Ovary (tissue), 7 donors: ENCODE measurements at regions not wholly inside any gene's neighbourhood (a gene's known extent, or its start where the extent isn't known, plus 50 kb on each side); places are given as distances from the start of the nearest gene placed in this dataset.
"Not testable (repeated sequence)": the region's sequence is repeated elsewhere in the genome, so short reads cannot be mapped to it uniquely, and the experiment has no call there.

Source experiments
- DNase-seq, 5 donors: peaks; one replicate each; pipeline ENCODE4 v3.0.0-alpha.2; 2019 to 2020
- H3K27ac ChIP-seq, 2 donors: fragments of 200-600 bp; one replicate each; pipeline versions ENCODE4 v1.5.1 to v1.8.0; 2019 to 2022
- H3K27me3 ChIP-seq: fragments of 200-600 bp; one replicate; pipeline ENCODE4 v1.8.0; 2022
- H3K36me3 ChIP-seq: fragments of 200-600 bp; sonication (generic); one replicate; pipeline ENCODE4 v1.5.1; 2019
- H3K4me1 ChIP-seq: one replicate; pipeline ENCODE4 v1.8.1; 2013; ENCODE audit warnings: mild to moderate bottlenecking, moderate library complexity; ENCODE audit not compliant: insufficient read depth
- H3K4me3 ChIP-seq: fragments of 200-600 bp; sonication (generic); one replicate; pipeline ENCODE4 v1.5.1; 2017
- H3K9me3 ChIP-seq, 2 donors: fragments of 200-600 bp in 1 of 2; sonication (generic) in 1 of 2; one replicate each; pipeline versions ENCODE4 v1.5.1 to v1.8.1; 2013 to 2019; ENCODE audit warnings: mild to moderate bottlenecking in 1 of 2, moderate library complexity in 1 of 2
- EP300 ChIP-seq: sonication (generic); formaldehyde crosslinking; IDR thresholded peaks from one replicate; pipeline ENCODE4 v1.6.1; 2017; ENCODE audit warnings: antibody characterized with exemption
- POLR2A ChIP-seq: fragments of 450-650 bp; IDR thresholded peaks from one replicate; pipeline ENCODE4 v1.6.1; 2017; ENCODE audit warnings: antibody characterized with exemption, mild to moderate bottlenecking, moderate library complexity
- WGBS, 3 donors: extraction: QIAGEN DNeasy Blood & Tissue Kit in 1 of 3; methylation state at CpG; one replicate each; pipeline versions ENCODE4 v1.1.5 to v1.1.7; 2013 to 2017; 5-methylcytosine and 5-hydroxymethylcytosine counted together
- intact Hi-C, 4 donors: fragments of 100-400 bp; cut with DNase I; formaldehyde crosslinking; loops; one replicate each; pipeline versions ENCODE4 v1.11.0 to v1.15.1; 2022 to 2023
- TF ChIP-seq, protein P1 (sequence below), 3 donors: fragments of 450-650 bp in 2 of 3; fragments of 200-600 bp in 1 of 3; IDR thresholded peaks; one replicate each; pipeline versions ENCODE4 v1.5.1 to v1.8.0; 2016 to 2022; ENCODE audit warnings: antibody characterized with exemption in 3 of 3, mild to moderate bottlenecking in 1 of 3
- donor health status: DM: no; HTN: no; CAD: no; lungs with moderate emphysema.
- donor health status: DM: no; HTN: no; CAD: no.
- donor health status: Bipolar disorder and iron deficiency.
- donor health status: DM: no; HTN: no; CAD: no.
- donor health status: DM: yes; HTN: yes; CAD: no.

DNA sequence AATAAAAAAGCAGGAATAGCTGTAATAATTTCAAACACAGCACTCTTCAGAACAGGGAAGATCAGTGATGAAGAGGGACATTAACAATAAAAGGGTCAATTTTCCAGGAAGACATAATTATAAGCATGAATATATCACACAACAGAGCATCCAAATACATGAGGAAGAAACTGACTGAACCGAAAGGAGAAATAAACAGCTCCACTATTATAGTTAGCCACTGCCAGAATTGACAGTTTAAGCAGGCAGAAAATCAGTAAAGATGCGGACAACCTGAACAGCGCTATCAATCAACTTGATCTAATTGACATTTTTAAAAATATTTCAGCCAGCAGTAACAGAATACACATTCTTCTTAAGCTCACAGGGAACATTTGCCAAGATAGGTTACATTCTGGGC is 89.1 kb downstream of the MED10 start:
- Histone ChIP-seq H3K36me3 (no peaks in the 10 kb centered on the region), H3K27me3 (no peaks in the 10 kb centered on the region), H3K4me3 (no peak overlapping the region), H3K4me1 (no peaks in the 10 kb centered on the region), H3K27ac (no peak overlapping the region), H3K9me3 (no peaks in the 10 kb centered on the region)
- no peak for DNase-seq
- intact Hi-C loops = no loop called here
- whole genome bisulfite sequencing, 3 donors = 93% methylated on average over 3 of the region's 3 CpGs
- TF ChIP-seq POLR2A (no peak), EP300 (no peak)
- TF ChIP-seq, protein P1, sequence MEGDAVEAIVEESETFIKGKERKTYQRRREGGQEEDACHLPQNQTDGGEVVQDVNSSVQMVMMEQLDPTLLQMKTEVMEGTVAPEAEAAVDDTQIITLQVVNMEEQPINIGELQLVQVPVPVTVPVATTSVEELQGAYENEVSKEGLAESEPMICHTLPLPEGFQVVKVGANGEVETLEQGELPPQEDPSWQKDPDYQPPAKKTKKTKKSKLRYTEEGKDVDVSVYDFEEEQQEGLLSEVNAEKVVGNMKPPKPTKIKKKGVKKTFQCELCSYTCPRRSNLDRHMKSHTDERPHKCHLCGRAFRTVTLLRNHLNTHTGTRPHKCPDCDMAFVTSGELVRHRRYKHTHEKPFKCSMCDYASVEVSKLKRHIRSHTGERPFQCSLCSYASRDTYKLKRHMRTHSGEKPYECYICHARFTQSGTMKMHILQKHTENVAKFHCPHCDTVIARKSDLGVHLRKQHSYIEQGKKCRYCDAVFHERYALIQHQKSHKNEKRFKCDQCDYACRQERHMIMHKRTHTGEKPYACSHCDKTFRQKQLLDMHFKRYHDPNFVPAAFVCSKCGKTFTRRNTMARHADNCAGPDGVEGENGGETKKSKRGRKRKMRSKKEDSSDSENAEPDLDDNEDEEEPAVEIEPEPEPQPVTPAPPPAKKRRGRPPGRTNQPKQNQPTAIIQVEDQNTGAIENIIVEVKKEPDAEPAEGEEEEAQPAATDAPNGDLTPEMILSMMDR (IDR thresholded peaks at IDR 0.05) = no peak

DNA sequence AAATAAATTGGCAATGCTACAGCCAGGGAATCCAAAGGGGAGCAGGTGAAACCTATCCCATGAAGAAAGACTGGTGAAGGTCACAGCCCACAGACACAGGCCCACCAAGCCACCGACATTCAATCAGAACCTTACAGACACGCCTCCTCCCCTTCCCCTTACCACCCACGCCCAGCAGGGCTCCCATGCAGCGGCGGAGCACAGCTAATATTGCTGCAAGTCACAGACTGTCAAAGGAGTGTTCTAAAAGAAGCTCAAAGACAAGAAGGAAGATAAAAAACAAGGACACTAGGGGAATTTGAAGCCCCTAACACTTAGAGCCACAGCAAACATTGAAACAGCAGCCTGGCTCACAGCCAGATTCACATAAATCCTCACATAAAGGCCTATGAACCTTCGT is 91.2 kb downstream of the MED10 start:
- Histone ChIP-seq H3K27me3 (no peaks in the 10 kb centered on the region), H3K4me3 (no peak overlapping the region), H3K4me1 (no peaks in the 10 kb centered on the region), H3K27ac (no peak overlapping the region), H3K36me3 (no peaks in the 10 kb centered on the region), H3K9me3 (no peaks in the 10 kb centered on the region)
- TF ChIP-seq EP300 (no peak), POLR2A (no peak)
- intact Hi-C loops = no loop called here
- 13 to 31% (median 27%) methylated on average over 6 of the region's 6 CpGs for WGBS, 3 donors
- DNase-seq = no peak

DNA sequence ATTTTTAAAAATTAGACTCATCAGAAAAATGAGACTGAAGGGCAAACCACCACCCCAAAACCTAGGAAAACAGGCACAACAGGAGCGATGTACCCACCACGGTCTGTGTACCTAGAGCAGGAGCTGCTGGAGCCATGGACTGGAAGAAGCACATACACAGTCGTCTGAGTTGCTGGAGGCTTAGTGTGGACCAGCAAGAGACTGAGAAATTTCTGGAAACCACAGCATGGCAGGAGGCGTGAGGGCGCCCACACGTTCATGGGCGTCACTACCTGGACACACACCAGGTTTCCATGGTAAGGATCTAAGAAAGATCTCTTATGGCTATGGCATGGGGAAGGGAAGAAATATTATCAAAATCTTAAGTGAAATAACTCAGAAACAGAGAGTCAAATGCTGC is 91.9 kb downstream of the MED10 start:
- H3K36me3 ChIP-seq = no peaks in the 10 kb centered on the region
- 90 to 93% (median 93%) methylated on average over 7 of the region's 7 CpGs for WGBS, 3 donors

DNA sequence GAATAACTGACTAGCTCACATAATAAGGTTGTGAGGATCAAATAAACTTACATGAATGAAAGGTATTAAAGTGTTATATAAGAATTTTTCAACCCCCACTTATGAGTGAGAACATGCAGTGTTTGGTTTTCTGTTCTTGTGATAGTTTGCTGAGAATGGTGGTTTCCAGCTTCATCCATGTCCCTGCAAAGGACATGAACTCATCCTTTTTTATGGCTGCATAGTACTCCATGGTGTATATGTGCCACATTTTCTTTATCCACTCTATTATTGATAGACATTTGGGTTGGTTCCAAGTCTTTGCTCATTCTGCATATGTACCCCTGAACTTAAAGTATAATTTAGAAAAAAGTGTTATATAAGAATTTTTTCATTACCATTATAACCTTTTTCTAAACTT is 93.9 kb downstream of the MED10 start:
- intact Hi-C loops, H3K4me1 ChIP-seq, H3K27ac ChIP-seq, H3K36me3 ChIP-seq, H3K4me3 ChIP-seq, H3K27me3 ChIP-seq, H3K9me3 ChIP-seq, DNase-seq: not testable (repeated sequence)

More for the DNA sequence above, 91.9 kb downstream of the MED10 start:
- no peak overlapping the region for H3K27ac ChIP-seq
- TF ChIP-seq EP300 = no peak
- TF ChIP-seq, protein P1 (IDR thresholded peaks at IDR 0.05) = no peak
- no peak for TF ChIP-seq POLR2A
- H3K9me3 ChIP-seq = no peaks in the 10 kb centered on the region
- no peak overlapping the region for H3K4me3 ChIP-seq
- no peaks in the 10 kb centered on the region for H3K27me3 ChIP-seq
- no peak for DNase-seq
- intact Hi-C loops = no loop called here
- H3K4me1 ChIP-seq = no peaks in the 10 kb centered on the region

DNA sequence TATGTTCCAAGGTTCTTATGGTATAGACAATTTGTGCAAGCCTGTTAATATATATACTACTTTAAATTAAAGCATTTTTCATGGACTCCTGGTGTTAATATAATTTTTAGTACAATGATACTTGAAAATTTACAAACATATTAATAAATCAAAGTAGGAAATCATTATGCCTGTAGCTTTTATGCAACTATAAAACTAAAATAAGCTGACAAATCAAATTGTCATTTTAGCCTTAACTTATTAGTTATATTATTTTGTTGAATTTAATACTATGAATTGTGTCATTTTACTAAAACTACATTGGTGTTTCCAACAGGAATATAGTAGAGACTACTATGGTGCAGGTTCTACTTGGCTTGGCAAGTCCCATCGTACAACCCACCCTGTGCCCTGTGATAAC is 96.0 kb downstream of the MED10 start:
- TF ChIP-seq POLR2A (no peak), EP300 (no peak)
- TF ChIP-seq, protein P1 (IDR thresholded peaks at IDR 0.05) = no peak
- Histone ChIP-seq H3K36me3 (no peaks in the 10 kb centered on the region), H3K27me3 (no peaks in the 10 kb centered on the region), H3K4me3 (no peak overlapping the region), H3K9me3 (no peaks in the 10 kb centered on the region), H3K4me1 (no peaks in the 10 kb centered on the region), H3K27ac (no peak overlapping the region)
- 81 to 86% (median 82%) methylated on average over 1 of the region's 1 CpG for WGBS, 3 donors
- intact Hi-C loops = no loop called here
- DNase-seq = no peak

DNA sequence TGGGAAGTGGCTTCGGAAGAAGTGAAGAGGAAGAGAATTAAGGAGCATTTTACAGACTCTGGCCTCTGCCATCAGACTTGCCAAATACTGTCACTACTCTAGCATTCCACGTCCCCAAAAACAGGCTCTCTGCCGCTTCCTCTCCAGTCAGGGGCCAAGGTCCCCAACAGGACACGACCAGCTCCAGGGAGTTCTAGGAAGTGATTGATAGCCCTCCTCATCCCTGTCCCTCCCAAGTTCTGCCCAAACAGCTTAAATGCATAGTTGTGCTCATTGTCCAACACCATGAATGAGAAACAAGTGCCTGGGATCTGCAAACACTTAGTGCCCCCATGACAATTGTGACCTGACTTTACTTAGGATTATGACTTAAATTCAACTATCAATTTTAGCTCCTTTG is 96.5 kb downstream of the MED10 start:
- 19 to 25% (median 23%) methylated on average over 4 of the region's 4 CpGs for WGBS, 3 donors
- intact Hi-C loops = no loop called here
- H3K27ac ChIP-seq = no peak overlapping the region
- H3K9me3 ChIP-seq = no peaks in the 10 kb centered on the region
- no peak overlapping the region for H3K4me3 ChIP-seq
- H3K36me3 ChIP-seq = no peaks in the 10 kb centered on the region
- no peaks in the 10 kb centered on the region for H3K4me1 ChIP-seq
- no peaks in the 10 kb centered on the region for H3K27me3 ChIP-seq
- DNase-seq = no peak
- TF ChIP-seq POLR2A (no peak), EP300 (no peak)
- TF ChIP-seq, protein P1 (IDR thresholded peaks at IDR 0.05) = no peak
